ENCODE measurements at regions not wholly inside any gene's neighbourhood (a gene's known extent, or its start where the extent isn't known, plus 50 kb on each side); places are given as distances from the start of the nearest gene placed in this dataset.

DNA sequence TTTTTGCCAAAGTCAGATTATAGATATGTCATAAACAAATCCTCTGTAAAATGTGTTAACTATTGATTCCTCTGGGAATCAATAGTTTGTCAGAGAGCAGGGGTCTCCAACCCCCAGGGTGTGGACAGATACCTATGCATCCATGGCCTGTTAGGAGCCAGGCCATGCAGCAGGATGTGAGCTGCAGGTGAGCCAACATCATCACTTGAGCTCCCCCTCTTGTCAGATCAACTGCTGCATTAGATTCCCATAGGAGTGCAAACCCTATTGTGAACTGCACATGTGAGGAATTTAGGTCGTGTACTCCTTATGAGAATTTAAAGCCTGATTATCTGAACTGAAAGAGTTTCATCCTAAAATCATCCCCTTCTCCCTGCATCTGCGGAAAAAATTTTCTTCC, 1365.4 kb downstream of the ARAP2 start:
- Histone ChIP-seq H3K4me1 (ENCODE audit: control insufficient read depth, insufficient read depth, low read length) (no peaks in the 10 kb centered on the region), H3K27ac (ENCODE audit: low read depth, low read length) (no peak overlapping the region), H3K27me3 (ENCODE audit: control insufficient read depth, insufficient read depth, low read length) (no peaks in the 10 kb centered on the region), H3K9ac (ENCODE audit: low read length) (no peak overlapping the region), H3K4me3 (ENCODE audit: low read depth, low read length) (no peak overlapping the region), H3K36me3 (ENCODE audit: control insufficient read depth, insufficient read depth, low read length) (no peaks in the 10 kb centered on the region), H3K9me3 (ENCODE audit: control insufficient read depth, insufficient read depth, low read depth, low read length) (0 out of 2 replicates have a peak, but pooled peaks cover 2% of the 10 kb centered on the region)

DNA sequence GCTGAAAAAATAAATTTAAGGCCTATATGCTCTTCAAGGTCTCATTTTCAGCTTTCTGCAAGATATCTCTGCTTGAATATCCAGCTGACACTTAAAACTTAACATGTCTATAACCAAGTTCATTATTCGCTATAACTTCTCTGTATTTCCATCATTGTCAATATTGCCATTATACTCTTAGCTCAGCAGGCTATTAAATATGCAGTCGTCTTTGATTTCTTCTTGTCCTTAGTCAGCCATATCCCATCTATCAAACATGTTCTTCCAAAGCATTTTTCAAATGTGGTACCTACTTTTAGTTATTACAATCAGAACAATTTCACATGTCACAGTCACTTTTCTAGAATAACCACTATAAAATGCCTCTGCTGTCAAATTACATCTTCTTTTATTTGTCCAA, 1364.1 kb downstream of the ARAP2 start:
- H3K4me3 ChIP-seq (ENCODE audit: low read depth, low read length) = no peak overlapping the region
- no peak overlapping the region for H3K27ac ChIP-seq (ENCODE audit: low read depth, low read length)
- no peaks in the 10 kb centered on the region for H3K9me3 ChIP-seq (ENCODE audit: control insufficient read depth, insufficient read depth, low read depth, low read length)
- no peaks in the 10 kb centered on the region for H3K36me3 ChIP-seq (ENCODE audit: control insufficient read depth, insufficient read depth, low read length)
- H3K4me1 ChIP-seq (ENCODE audit: control insufficient read depth, insufficient read depth, low read length) = no peaks in the 10 kb centered on the region
- no peak overlapping the region for H3K9ac ChIP-seq (ENCODE audit: low read length)
- no peaks in the 10 kb centered on the region for H3K27me3 ChIP-seq (ENCODE audit: control insufficient read depth, insufficient read depth, low read length)

DNA sequence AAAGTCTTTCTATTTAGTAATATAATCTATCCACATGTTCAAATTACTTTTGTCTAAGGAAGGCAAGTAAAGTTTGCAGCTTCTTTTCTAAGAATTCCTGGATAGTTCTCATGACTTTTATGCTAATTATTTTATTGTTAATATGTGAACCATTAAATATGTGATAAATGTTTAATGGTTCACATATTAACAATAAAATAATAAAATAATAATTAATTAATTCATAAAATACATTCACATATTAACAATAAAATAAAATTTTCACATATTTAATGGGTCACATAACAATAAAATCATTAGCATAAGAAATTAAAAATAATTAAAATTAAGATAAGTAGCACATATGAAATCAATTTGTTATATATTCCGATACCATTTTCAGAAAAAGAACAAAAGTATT, 1352.4 kb downstream of the ARAP2 start:
- H3K9ac ChIP-seq (ENCODE audit: low read length) = no peak overlapping the region
- H3K27me3 ChIP-seq (ENCODE audit: control insufficient read depth, insufficient read depth, low read length) = no peaks in the 10 kb centered on the region
- H3K4me1 ChIP-seq (ENCODE audit: control insufficient read depth, insufficient read depth, low read length) = no peaks in the 10 kb centered on the region
- no peak overlapping the region for H3K27ac ChIP-seq (ENCODE audit: low read depth, low read length)
- no peaks in the 10 kb centered on the region for H3K36me3 ChIP-seq (ENCODE audit: control insufficient read depth, insufficient read depth, low read length)
- no peak overlapping the region for H3K4me3 ChIP-seq (ENCODE audit: low read depth, low read length)
- no peaks in the 10 kb centered on the region for H3K9me3 ChIP-seq (ENCODE audit: control insufficient read depth, insufficient read depth, low read depth, low read length)

DNA sequence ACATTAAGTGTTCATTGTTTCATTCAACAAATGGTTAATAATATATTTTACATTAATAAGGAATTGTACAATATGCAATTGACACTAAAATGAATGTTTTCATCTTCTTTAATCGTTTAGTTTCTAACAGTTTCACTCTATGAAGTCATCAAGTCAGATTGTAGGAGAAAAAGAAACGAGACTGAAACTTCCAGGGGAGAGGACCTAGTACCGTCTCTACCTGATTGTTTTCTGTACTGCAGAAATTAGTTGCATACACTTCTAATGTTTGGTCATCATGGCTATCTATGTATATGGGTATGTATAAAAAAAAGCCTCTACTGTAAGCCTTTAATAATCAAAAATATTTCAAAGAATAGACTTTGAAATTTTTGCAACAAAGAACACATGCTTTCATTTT, 1350.9 kb downstream of the ARAP2 start:
- Histone ChIP-seq H3K4me3 (ENCODE audit: low read depth, low read length) (no peak overlapping the region), H3K9me3 (ENCODE audit: control insufficient read depth, insufficient read depth, low read depth, low read length) (no peaks in the 10 kb centered on the region)

DNA sequence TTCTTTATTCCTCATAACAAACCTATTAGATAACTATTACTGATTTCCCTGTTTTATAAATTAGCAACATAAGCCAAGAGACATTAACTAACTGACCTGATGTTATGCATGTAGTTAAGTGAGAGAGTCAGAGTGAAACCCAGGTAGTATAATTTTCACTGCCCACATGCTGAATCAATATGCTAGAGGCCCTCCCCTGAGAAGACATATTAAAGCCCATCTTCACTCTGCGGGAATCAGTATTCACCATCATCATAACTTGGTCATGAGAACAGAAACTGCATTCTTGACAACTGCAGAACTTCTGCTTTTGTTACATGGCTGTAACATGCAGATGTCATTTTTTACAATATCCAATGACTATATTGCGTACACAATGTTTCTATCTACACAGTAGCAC, 1324.3 kb downstream of the ARAP2 start:
- Histone ChIP-seq H3K9me3 (ENCODE audit: control insufficient read depth, insufficient read depth, low read depth, low read length) (no peaks in the 10 kb centered on the region), H3K27me3 (ENCODE audit: control insufficient read depth, insufficient read depth, low read length) (no peaks in the 10 kb centered on the region), H3K9ac (ENCODE audit: low read length) (no peak overlapping the region), H3K36me3 (ENCODE audit: control insufficient read depth, insufficient read depth, low read length) (no peaks in the 10 kb centered on the region), H3K27ac (ENCODE audit: low read depth, low read length) (no peak overlapping the region), H3K4me1 (ENCODE audit: control insufficient read depth, insufficient read depth, low read length) (no peaks in the 10 kb centered on the region), H3K4me3 (ENCODE audit: low read depth, low read length) (no peak overlapping the region)

More for the DNA sequence above, 1350.9 kb downstream of the ARAP2 start:
- H3K9ac ChIP-seq (ENCODE audit: low read length) = no peak overlapping the region
- no peaks in the 10 kb centered on the region for H3K27me3 ChIP-seq (ENCODE audit: control insufficient read depth, insufficient read depth, low read length)
- H3K4me1 ChIP-seq (ENCODE audit: control insufficient read depth, insufficient read depth, low read length) = no peaks in the 10 kb centered on the region
- no peak overlapping the region for H3K27ac ChIP-seq (ENCODE audit: low read depth, low read length)
- no peaks in the 10 kb centered on the region for H3K36me3 ChIP-seq (ENCODE audit: control insufficient read depth, insufficient read depth, low read length)

DNA sequence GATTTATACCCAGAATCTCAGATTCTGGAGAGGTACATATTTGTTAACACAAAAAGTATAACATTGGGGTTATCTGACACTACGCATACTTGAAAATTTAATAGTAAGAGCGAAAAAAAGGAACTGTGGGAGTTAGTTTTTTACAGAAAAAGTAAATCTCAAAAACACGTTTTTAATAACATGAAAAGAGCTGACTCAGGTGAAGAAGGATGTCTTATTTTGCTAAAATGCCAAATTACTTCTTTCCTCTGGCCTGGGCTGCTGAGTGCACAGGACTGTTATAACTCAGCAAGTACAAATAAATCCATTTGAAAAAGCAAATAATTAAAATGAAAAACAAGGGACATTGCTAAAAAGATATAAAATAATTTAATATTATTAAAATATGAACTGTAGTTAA, 1322.9 kb downstream of the ARAP2 start:
- Histone ChIP-seq H3K27me3 (ENCODE audit: control insufficient read depth, insufficient read depth, low read length) (no peaks in the 10 kb centered on the region), H3K9ac (ENCODE audit: low read length) (no peak overlapping the region), H3K36me3 (ENCODE audit: control insufficient read depth, insufficient read depth, low read length) (no peaks in the 10 kb centered on the region), H3K4me3 (ENCODE audit: low read depth, low read length) (no peak overlapping the region), H3K9me3 (ENCODE audit: control insufficient read depth, insufficient read depth, low read depth, low read length) (no peaks in the 10 kb centered on the region), H3K4me1 (ENCODE audit: control insufficient read depth, insufficient read depth, low read length) (no peaks in the 10 kb centered on the region), H3K27ac (ENCODE audit: low read depth, low read length) (no peak overlapping the region)

DNA sequence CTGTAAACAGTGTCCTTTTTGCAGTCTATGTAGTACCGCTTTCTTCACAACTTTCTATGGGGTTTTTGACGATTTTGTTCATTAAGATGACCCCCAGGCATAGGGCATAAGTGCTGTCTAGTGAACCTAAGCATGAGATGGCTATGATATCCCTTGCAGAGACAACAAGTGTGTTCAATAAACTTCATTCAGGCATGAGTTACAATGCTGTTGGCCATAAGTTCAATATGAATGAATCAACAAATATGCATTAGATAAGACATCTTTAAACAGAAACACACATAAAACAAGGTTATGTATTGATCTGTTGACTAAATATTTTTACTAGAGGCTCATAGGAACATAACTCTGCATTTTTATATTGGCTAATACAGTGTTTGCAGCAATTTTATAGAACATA, 1322.0 kb downstream of the ARAP2 start:
- Histone ChIP-seq H3K4me1 (ENCODE audit: control insufficient read depth, insufficient read depth, low read length) (no peaks in the 10 kb centered on the region), H3K27ac (ENCODE audit: low read depth, low read length) (no peak overlapping the region), H3K9me3 (ENCODE audit: control insufficient read depth, insufficient read depth, low read depth, low read length) (no peaks in the 10 kb centered on the region), H3K27me3 (ENCODE audit: control insufficient read depth, insufficient read depth, low read length) (no peaks in the 10 kb centered on the region), H3K9ac (ENCODE audit: low read length) (no peak overlapping the region), H3K36me3 (ENCODE audit: control insufficient read depth, insufficient read depth, low read length) (no peaks in the 10 kb centered on the region), H3K4me3 (ENCODE audit: low read depth, low read length) (no peak overlapping the region)

DNA sequence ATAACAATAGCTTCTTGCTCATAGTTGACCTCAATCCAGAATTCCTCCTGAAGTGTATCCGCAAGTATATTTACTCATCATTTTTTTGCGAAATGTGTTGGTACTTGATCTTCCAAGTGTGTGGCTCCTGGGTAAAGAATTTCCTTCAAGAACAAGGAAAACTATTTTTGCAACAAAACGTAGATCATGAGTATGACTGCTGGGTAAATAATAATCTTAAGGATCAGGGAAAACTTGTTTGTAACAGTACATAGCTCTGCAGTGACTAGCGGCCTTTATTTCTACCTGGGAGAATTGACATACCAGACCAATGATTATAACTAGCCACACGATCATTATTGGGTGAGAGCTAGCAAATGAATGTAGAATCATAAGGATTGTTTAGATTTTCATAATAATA, 1311.7 kb downstream of the ARAP2 start:
- H3K27me3 ChIP-seq (ENCODE audit: control insufficient read depth, insufficient read depth, low read length) = no peaks in the 10 kb centered on the region
- no peaks in the 10 kb centered on the region for H3K4me1 ChIP-seq (ENCODE audit: control insufficient read depth, insufficient read depth, low read length)
- H3K36me3 ChIP-seq (ENCODE audit: control insufficient read depth, insufficient read depth, low read length) = no peaks in the 10 kb centered on the region
- no peak overlapping the region for H3K27ac ChIP-seq (ENCODE audit: low read depth, low read length)
- no peaks in the 10 kb centered on the region for H3K9me3 ChIP-seq (ENCODE audit: control insufficient read depth, insufficient read depth, low read depth, low read length)
- H3K9ac ChIP-seq (ENCODE audit: low read length) = no peak overlapping the region
- H3K4me3 ChIP-seq (ENCODE audit: low read depth, low read length) = no peak overlapping the region

DNA sequence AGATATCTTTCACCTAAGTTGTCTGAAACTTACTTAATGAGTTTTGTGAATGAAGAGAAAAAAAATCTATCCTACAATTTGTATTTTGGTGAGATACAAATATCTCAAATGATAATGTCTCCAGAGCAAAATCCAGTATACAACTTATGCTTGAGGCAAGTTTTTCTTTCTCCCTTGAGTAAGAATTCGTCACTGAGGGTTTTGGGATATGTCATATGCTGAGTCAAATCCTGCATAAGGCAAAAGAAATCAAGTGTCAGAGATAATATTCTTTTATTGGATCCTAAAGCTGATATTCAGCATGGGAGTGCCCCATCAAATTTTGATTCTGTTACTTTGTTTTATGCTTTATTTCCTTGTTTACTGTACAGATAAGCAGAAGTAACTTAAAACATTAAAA, 1308.6 kb downstream of the ARAP2 start:
- Histone ChIP-seq H3K4me3 (ENCODE audit: low read depth, low read length) (no peak overlapping the region), H3K9me3 (ENCODE audit: control insufficient read depth, insufficient read depth, low read depth, low read length) (no peaks in the 10 kb centered on the region), H3K36me3 (ENCODE audit: control insufficient read depth, insufficient read depth, low read length) (no peaks in the 10 kb centered on the region), H3K27me3 (ENCODE audit: control insufficient read depth, insufficient read depth, low read length) (no peaks in the 10 kb centered on the region), H3K27ac (ENCODE audit: low read depth, low read length) (no peak overlapping the region), H3K4me1 (ENCODE audit: control insufficient read depth, insufficient read depth, low read length) (no peaks in the 10 kb centered on the region), H3K9ac (ENCODE audit: low read length) (no peak overlapping the region)

DNA sequence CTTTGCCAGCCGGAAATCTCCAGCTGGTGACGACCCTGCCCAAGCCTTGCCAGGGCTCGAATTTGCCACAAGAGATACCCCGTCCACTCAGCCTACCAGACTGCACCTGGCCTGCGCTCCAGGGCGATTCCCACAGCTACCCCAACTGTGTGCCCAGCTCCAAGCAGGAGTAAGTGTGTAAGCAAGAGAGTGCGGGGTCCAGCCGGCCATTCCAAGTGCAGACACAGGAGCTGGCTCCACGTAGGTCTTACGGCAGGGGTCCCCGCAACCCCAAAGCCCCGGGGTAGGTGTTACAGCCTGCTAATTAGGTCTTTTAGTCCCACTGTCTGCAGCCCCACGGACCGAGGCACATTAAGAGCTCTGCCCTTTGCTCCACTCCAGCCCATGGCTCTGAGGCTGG, 1305.2 kb downstream of the ARAP2 start:
- no peaks in the 10 kb centered on the region for H3K4me1 ChIP-seq (ENCODE audit: control insufficient read depth, insufficient read depth, low read length)
- no peak overlapping the region for H3K27ac ChIP-seq (ENCODE audit: low read depth, low read length)
- no peak overlapping the region for H3K4me3 ChIP-seq (ENCODE audit: low read depth, low read length)
- H3K9ac ChIP-seq (ENCODE audit: low read length) = no peak overlapping the region
- no peaks in the 10 kb centered on the region for H3K36me3 ChIP-seq (ENCODE audit: control insufficient read depth, insufficient read depth, low read length)
- no peaks in the 10 kb centered on the region for H3K27me3 ChIP-seq (ENCODE audit: control insufficient read depth, insufficient read depth, low read length)
- H3K9me3 ChIP-seq (ENCODE audit: control insufficient read depth, insufficient read depth, low read depth, low read length) = no peaks in the 10 kb centered on the region

DNA sequence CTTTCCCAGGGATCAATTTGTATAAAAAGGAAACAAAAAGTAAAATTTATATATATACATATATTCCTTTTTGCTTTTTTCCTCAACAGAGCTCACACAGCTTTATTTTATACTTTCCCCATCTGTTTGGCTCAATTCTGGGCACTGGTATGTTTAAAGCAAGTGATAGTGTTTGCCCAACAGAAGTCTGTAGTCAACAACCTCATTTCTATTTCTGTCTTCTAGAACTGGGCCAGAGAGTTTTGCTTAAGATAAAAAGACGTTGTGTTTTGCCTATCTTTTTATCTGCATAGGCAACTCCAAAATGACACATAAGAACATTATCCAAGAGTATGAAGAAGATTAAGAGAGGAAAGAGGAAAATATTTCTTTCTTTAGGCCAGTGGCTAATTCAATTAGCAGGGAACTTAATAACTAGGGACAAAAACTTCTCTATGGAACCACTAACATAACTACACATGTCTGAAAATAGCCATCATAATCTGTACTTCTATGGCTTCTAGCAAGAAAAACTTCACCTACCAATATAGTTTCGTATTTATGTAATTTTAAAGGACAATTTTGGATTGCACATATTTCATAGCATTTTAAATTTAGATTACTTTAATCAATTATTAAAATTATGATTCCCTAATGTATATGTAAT, 1300.5 kb downstream of the ARAP2 start:
- no peak overlapping the region for H3K9ac ChIP-seq (ENCODE audit: low read length)
- no peaks in the 10 kb centered on the region for H3K9me3 ChIP-seq (ENCODE audit: control insufficient read depth, insufficient read depth, low read depth, low read length)
- H3K27ac ChIP-seq (ENCODE audit: low read depth, low read length) = no peak overlapping the region
- no peaks in the 10 kb centered on the region for H3K27me3 ChIP-seq (ENCODE audit: control insufficient read depth, insufficient read depth, low read length)
- no peak overlapping the region for H3K4me3 ChIP-seq (ENCODE audit: low read depth, low read length)
- H3K4me1 ChIP-seq (ENCODE audit: control insufficient read depth, insufficient read depth, low read length) = no peaks in the 10 kb centered on the region
- H3K36me3 ChIP-seq (ENCODE audit: control insufficient read depth, insufficient read depth, low read length) = no peaks in the 10 kb centered on the region

DNA sequence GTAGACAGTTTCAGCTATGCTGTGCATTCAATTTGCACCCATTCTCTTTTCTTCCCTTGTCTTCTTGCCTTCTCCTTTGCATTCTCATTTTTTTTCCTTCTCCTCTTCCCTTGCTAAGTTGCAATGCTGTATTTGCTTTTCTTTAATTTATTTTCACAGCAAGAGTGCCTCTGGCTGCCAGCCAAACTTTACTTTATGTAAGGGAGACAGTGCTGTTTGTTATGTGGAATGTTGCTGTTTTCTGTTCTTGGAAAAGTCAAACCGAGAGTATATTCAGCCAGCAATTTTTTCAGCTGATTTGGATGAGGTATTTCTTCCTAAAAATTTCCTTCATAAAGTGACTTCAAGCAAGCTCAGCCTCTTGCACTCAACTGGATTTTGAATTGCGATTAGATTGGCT, 1293.4 kb downstream of the ARAP2 start:
- Histone ChIP-seq H3K36me3 (ENCODE audit: control insufficient read depth, insufficient read depth, low read length) (no peaks in the 10 kb centered on the region), H3K9ac (ENCODE audit: low read length) (no peak overlapping the region), H3K27ac (ENCODE audit: low read depth, low read length) (no peak overlapping the region), H3K9me3 (ENCODE audit: control insufficient read depth, insufficient read depth, low read depth, low read length) (0 out of 2 replicates have a peak, but pooled peaks cover 8% of the 10 kb centered on the region), H3K27me3 (ENCODE audit: control insufficient read depth, insufficient read depth, low read length) (no peaks in the 10 kb centered on the region), H3K4me3 (ENCODE audit: low read depth, low read length) (no peak overlapping the region), H3K4me1 (ENCODE audit: control insufficient read depth, insufficient read depth, low read length) (peaks cover 7% of the 10 kb centered on the region; the same call in 1 of the 2 replicates)
